ENCODE measurements at regions not wholly inside any gene's neighbourhood (a gene's known extent, or its start where the extent isn't known, plus 50 kb on each side); places are given as distances from the start of the nearest gene placed in this dataset.
A peak's percentile ranks its signal among the peaks of the same experiment; 100 is the strongest.

DNA sequence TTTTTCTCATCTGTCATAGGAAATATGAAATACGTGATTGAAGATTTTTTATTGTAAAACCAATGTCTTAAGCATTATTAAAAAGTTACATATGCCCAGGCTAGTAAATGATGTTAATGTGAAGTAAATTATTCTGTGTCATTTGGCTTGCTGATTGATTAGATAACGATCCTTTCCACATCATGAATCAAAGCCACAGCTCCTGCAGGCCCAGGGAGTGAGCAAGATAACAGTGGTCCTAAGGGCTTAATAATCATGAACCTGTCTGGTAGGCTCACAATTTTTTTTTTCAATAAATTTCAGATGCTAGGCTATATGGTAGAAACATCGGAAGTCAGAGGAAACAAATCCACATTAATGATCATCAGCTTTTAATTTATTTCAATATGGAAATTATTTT is 269.0 kb upstream of the SLC10A2 start:
- TF ChIP-seq, protein P1, sequence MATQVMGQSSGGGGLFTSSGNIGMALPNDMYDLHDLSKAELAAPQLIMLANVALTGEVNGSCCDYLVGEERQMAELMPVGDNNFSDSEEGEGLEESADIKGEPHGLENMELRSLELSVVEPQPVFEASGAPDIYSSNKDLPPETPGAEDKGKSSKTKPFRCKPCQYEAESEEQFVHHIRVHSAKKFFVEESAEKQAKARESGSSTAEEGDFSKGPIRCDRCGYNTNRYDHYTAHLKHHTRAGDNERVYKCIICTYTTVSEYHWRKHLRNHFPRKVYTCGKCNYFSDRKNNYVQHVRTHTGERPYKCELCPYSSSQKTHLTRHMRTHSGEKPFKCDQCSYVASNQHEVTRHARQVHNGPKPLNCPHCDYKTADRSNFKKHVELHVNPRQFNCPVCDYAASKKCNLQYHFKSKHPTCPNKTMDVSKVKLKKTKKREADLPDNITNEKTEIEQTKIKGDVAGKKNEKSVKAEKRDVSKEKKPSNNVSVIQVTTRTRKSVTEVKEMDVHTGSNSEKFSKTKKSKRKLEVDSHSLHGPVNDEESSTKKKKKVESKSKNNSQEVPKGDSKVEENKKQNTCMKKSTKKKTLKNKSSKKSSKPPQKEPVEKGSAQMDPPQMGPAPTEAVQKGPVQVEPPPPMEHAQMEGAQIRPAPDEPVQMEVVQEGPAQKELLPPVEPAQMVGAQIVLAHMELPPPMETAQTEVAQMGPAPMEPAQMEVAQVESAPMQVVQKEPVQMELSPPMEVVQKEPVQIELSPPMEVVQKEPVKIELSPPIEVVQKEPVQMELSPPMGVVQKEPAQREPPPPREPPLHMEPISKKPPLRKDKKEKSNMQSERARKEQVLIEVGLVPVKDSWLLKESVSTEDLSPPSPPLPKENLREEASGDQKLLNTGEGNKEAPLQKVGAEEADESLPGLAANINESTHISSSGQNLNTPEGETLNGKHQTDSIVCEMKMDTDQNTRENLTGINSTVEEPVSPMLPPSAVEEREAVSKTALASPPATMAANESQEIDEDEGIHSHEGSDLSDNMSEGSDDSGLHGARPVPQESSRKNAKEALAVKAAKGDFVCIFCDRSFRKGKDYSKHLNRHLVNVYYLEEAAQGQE (IDR thresholded peaks at IDR 0.05; ENCODE audit: low read depth), result no peak
- TF ChIP-seq RAD21 (IDR thresholded peaks at IDR 0.05; ENCODE audit: low read depth) (no peak), EGR1 (IDR thresholded peaks at IDR 0.05) (no peak), CEBPB (IDR thresholded peaks at IDR 0.05) (no peak), ZBTB7A (IDR thresholded peaks at IDR 0.05; ENCODE audit: low read depth) (no peak), CREB1 (IDR thresholded peaks at IDR 0.05; ENCODE audit: low read depth) (no peak), YY1 (IDR thresholded peaks at IDR 0.05; ENCODE audit: low read depth) (no peak), TCF12 (IDR thresholded peaks at IDR 0.05; ENCODE audit: low read depth) (no peak), NFIC (IDR thresholded peaks at IDR 0.05) (no peak)

GRCh38 chr13:103331924-103332323 is 265.7 kb upstream of the SLC10A2 start:
- TF ChIP-seq EGR1 (IDR thresholded peaks at IDR 0.05), result no peak
- TF ChIP-seq TEAD4 (IDR thresholded peaks at IDR 0.05), result no peak
- TF ChIP-seq FOXM1 (IDR thresholded peaks at IDR 0.05; ENCODE audit: borderline replicate concordance, low read depth), result no peak
- TF ChIP-seq, protein P2, sequence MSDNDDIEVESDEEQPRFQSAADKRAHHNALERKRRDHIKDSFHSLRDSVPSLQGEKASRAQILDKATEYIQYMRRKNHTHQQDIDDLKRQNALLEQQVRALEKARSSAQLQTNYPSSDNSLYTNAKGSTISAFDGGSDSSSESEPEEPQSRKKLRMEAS (IDR thresholded peaks at IDR 0.05), result no peak
- TF ChIP-seq TCF12 (IDR thresholded peaks at IDR 0.05; ENCODE audit: low read depth), result no peak
- TF ChIP-seq CREB1 (IDR thresholded peaks at IDR 0.05; ENCODE audit: low read depth), result no peak
- TF ChIP-seq, protein P1 (IDR thresholded peaks at IDR 0.05; ENCODE audit: low read depth), result no peak
- no peak for TF ChIP-seq TAF1 (IDR thresholded peaks at IDR 0.05; ENCODE audit: low read depth)
- no peak for TF ChIP-seq YY1 (IDR thresholded peaks at IDR 0.05; ENCODE audit: low read depth)
- TF ChIP-seq CEBPB (IDR thresholded peaks at IDR 0.05), result no peak
- no peak for TF ChIP-seq RAD21 (IDR thresholded peaks at IDR 0.05; ENCODE audit: low read depth)
- no peak for TF ChIP-seq EP300 (IDR thresholded peaks at IDR 0.05; ENCODE audit: borderline replicate concordance)
- TF ChIP-seq NFIC (IDR thresholded peaks at IDR 0.05), result no peak
- no peak for TF ChIP-seq ZBTB7A (IDR thresholded peaks at IDR 0.05; ENCODE audit: low read depth)
- TF ChIP-seq, protein P3, sequence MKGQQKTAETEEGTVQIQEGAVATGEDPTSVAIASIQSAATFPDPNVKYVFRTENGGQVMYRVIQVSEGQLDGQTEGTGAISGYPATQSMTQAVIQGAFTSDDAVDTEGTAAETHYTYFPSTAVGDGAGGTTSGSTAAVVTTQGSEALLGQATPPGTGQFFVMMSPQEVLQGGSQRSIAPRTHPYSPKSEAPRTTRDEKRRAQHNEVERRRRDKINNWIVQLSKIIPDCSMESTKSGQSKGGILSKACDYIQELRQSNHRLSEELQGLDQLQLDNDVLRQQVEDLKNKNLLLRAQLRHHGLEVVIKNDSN (IDR thresholded peaks at IDR 0.05), result no peak

- TF ChIP-seq YY1 (IDR thresholded peaks at IDR 0.05; ENCODE audit: low read depth) (no peak), CEBPB (IDR thresholded peaks at IDR 0.05) (no peak), RAD21 (IDR thresholded peaks at IDR 0.05; ENCODE audit: low read depth) (peak; percentile 17; the same call in 1 of the 2 replicates), TAF1 (IDR thresholded peaks at IDR 0.05; ENCODE audit: low read depth) (no peak), TEAD4 (IDR thresholded peaks at IDR 0.05) (no peak), NFIC (IDR thresholded peaks at IDR 0.05) (no peak)
- TF ChIP-seq, protein P3 (IDR thresholded peaks at IDR 0.05), result no peak
These were observed 262.7 kb upstream of the SLC10A2 start for GRCh38 chr13:103328899-103329298.

DNA sequence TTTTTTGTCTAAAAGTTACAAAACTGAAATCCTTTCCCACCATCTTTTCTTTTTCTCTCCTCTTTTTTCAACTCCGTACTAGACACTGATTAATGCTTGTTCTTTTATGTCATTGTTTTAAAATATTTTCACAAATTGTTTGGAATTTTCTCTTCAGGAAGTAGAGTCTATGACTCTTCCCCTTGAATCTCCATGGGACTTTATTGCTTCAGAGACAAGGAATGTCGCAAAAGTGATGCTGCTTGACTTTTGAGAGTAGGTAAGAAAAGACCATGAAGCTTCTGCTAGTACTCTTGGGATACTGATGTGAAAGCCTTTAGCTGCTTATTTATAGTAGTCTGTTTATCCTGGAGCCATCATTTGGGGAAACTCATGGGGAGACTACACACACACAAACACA is 260.1 kb upstream of the SLC10A2 start:
- TF ChIP-seq, protein P2 (IDR thresholded peaks at IDR 0.05), result no peak
- no peak for TF ChIP-seq NFIC (IDR thresholded peaks at IDR 0.05)
- TF ChIP-seq ZBTB7A (IDR thresholded peaks at IDR 0.05; ENCODE audit: low read depth), result no peak
- TF ChIP-seq EGR1 (IDR thresholded peaks at IDR 0.05), result no peak
- TF ChIP-seq, protein P3 (IDR thresholded peaks at IDR 0.05), result no peak
- no peak for TF ChIP-seq EP300 (IDR thresholded peaks at IDR 0.05; ENCODE audit: borderline replicate concordance)
- TF ChIP-seq CEBPB (IDR thresholded peaks at IDR 0.05), result no peak

DNA sequence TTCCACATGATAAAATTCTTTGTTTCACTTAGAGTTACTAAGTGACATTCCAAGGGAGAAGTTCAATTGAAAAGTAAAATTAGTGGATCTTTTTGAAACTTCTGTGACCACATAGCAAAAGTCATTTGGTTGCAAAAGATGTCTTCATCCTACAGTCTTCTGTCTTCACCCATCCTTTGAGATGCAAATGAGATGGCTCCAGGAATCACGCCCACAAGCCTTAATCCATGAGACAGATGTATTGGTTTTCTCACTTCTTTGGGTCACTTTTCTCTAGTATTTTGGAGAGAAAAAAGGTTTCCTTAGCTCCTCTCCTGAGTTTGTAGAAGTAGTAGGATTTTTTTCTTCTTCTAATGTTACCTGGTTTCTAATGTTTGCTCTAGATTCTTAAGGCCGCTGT is 259.5 kb upstream of the SLC10A2 start:
- TF ChIP-seq RAD21 (IDR thresholded peaks at IDR 0.05; ENCODE audit: low read depth) (no peak), NFIC (IDR thresholded peaks at IDR 0.05) (no peak), ZBTB7A (IDR thresholded peaks at IDR 0.05; ENCODE audit: low read depth) (no peak), TCF12 (IDR thresholded peaks at IDR 0.05; ENCODE audit: low read depth) (no peak), YY1 (IDR thresholded peaks at IDR 0.05; ENCODE audit: low read depth) (no peak), TEAD4 (IDR thresholded peaks at IDR 0.05) (no peak), EGR1 (IDR thresholded peaks at IDR 0.05) (no peak), TAF1 (IDR thresholded peaks at IDR 0.05; ENCODE audit: low read depth) (no peak), EP300 (IDR thresholded peaks at IDR 0.05; ENCODE audit: borderline replicate concordance) (no peak), FOXM1 (IDR thresholded peaks at IDR 0.05; ENCODE audit: borderline replicate concordance, low read depth) (no peak), CREB1 (IDR thresholded peaks at IDR 0.05; ENCODE audit: low read depth) (no peak), CEBPB (IDR thresholded peaks at IDR 0.05) (no peak)
- TF ChIP-seq, protein P2 (IDR thresholded peaks at IDR 0.05), result no peak
- TF ChIP-seq, protein P3 (IDR thresholded peaks at IDR 0.05), result no peak
- TF ChIP-seq, protein P1 (IDR thresholded peaks at IDR 0.05; ENCODE audit: low read depth), result no peak
